Right atrium auricular region (tissue), 2 donors: ENCODE measurements at regions not wholly inside any gene's neighbourhood (a gene's known extent, or its start where the extent isn't known, plus 50 kb on each side); places are given as distances from the start of the nearest gene placed in this dataset.
A peak's percentile ranks its signal among the peaks of the same experiment; 100 is the strongest.

Source experiments
- DNase-seq: peaks from one replicate; pipeline ENCODE4 v3.0.0-alpha.2; 2019; ENCODE audit warnings: low spot score
- H3K27ac ChIP-seq, 2 donors: fragments of 200-600 bp; sonication (generic); 1 replicate in 1 of 2; 2 replicates in 1 of 2; pipeline ENCODE4 v1.5.1; 2016 to 2019
- H3K27me3 ChIP-seq, 2 donors: fragments of 200-600 bp; sonication (generic); one replicate each; pipeline versions ENCODE4 v1.5.1 to v1.6.0; 2017 to 2019
- H3K36me3 ChIP-seq: fragments of 200-600 bp; sonication (generic); one replicate; pipeline ENCODE4 v1.5.1; 2016
- H3K4me1 ChIP-seq, 2 donors: fragments of 200-600 bp; sonication (generic); one replicate each; pipeline versions ENCODE4 v1.5.1 to v1.6.0; 2017 to 2019
- H3K4me3 ChIP-seq, 2 donors: fragments of 200-600 bp; sonication (generic); 1 replicate in 1 of 2; 2 replicates in 1 of 2; pipeline ENCODE4 v1.5.1; 2017 to 2019; ENCODE audit warnings: mild to moderate bottlenecking in 1 of 2, moderate library complexity in 1 of 2
- H3K9me3 ChIP-seq, 2 donors: fragments of 200-600 bp; sonication (generic); one replicate each; pipeline ENCODE4 v1.5.1; 2019
- TF ChIP-seq, protein P1 (sequence below), 2 donors: fragments of 200-600 bp; sonication (generic); IDR thresholded peaks; one replicate each; pipeline ENCODE4 v1.5.1; 2019; ENCODE audit warnings: antibody characterized with exemption in 2 of 2

- TF ChIP-seq, protein P1, sequence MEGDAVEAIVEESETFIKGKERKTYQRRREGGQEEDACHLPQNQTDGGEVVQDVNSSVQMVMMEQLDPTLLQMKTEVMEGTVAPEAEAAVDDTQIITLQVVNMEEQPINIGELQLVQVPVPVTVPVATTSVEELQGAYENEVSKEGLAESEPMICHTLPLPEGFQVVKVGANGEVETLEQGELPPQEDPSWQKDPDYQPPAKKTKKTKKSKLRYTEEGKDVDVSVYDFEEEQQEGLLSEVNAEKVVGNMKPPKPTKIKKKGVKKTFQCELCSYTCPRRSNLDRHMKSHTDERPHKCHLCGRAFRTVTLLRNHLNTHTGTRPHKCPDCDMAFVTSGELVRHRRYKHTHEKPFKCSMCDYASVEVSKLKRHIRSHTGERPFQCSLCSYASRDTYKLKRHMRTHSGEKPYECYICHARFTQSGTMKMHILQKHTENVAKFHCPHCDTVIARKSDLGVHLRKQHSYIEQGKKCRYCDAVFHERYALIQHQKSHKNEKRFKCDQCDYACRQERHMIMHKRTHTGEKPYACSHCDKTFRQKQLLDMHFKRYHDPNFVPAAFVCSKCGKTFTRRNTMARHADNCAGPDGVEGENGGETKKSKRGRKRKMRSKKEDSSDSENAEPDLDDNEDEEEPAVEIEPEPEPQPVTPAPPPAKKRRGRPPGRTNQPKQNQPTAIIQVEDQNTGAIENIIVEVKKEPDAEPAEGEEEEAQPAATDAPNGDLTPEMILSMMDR (IDR thresholded peaks at IDR 0.05), result no peak
- H3K4me3 ChIP-seq, result no peak overlapping the region
- no peak overlapping the region for H3K27ac ChIP-seq
- H3K4me1 ChIP-seq, result no peaks in the 10 kb centered on the region
- H3K36me3 ChIP-seq, result no peaks in the 10 kb centered on the region
- no peaks in the 10 kb centered on the region for H3K9me3 ChIP-seq
- H3K27me3 ChIP-seq, result no peaks in the 10 kb centered on the region
- no peak for DNase-seq
Observed at GRCh38 chr18:27787547-27787946, 389.4 kb downstream of the CDH2 start.

- no peaks in the 10 kb centered on the region for H3K4me1 ChIP-seq
- TF ChIP-seq, protein P1 (IDR thresholded peaks at IDR 0.05), result no peak
- no peaks in the 10 kb centered on the region for H3K36me3 ChIP-seq
- no peak for DNase-seq
- no peaks in the 10 kb centered on the region for H3K27me3 ChIP-seq
- H3K9me3 ChIP-seq, result no peaks in the 10 kb centered on the region
- H3K4me3 ChIP-seq, result no peak overlapping the region
- H3K27ac ChIP-seq, result no peak overlapping the region
Observed at GRCh38 chr18:27785815-27786471, 391.0 kb downstream of the CDH2 start.

DNA sequence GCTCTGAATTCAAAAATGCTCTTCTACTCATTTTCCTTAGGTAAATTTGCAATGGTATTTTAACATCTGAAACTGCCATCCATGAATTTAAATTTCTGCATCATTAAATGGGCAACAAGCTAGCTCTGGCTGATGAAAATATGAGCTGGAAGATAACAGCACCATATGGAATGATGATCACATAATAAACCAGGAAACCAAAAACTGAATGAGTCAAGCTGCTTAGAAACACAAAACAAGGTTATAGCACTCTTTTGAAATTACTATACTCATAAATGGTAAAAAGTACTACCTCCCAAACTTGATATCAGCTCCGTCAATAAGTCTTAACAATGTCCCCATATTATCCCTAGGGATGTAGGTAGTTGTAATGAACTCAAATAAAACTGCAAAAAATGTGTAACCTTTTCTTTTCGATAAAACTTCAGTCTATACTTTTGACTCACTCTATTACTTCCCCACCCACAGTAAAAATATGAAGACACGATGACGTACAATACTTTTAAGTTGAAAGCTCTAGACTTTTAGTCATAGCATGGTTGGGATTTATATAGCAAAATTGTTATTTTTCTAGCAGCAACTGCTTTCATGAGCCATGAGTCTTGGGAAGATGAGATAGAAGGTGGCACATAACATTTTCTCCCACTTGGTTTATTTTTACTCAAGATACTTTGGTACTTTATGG, 396.7 kb downstream of the CDH2 start:
- Histone ChIP-seq H3K36me3 (no peaks in the 10 kb centered on the region), H3K4me3 (no peak overlapping the region), H3K9me3 (no peaks in the 10 kb centered on the region), H3K27ac (no peak overlapping the region), H3K4me1 (no peaks in the 10 kb centered on the region), H3K27me3 (no peaks in the 10 kb centered on the region)
- TF ChIP-seq, protein P1 (IDR thresholded peaks at IDR 0.05), result no peak
- no peak for DNase-seq

DNA sequence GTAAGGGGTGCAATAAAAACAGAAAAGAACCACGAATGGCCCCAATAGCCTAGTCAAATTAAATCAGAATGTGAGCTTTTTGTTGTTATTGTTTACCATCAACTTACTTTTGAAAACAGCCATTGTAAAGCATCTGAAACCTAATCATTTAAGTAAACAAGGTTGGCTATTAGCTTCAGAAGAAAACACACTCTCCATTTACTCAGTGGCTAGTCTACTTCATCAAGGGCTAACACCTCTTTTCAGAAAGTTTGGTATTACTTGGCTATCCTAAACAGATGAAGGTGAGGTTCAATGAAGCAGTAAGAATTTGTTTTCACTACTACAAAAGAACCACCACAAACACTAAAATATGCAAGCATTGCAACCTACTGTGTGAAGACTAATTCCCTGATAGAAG, 398.0 kb downstream of the CDH2 start:
- Histone ChIP-seq H3K36me3 (no peaks in the 10 kb centered on the region), H3K27me3 (no peaks in the 10 kb centered on the region), H3K4me3 (no peak overlapping the region), H3K4me1 (no peaks in the 10 kb centered on the region), H3K27ac (no peak overlapping the region), H3K9me3 (no peaks in the 10 kb centered on the region)
- TF ChIP-seq, protein P1 (IDR thresholded peaks at IDR 0.05), result no peak
- no peak for DNase-seq

DNA sequence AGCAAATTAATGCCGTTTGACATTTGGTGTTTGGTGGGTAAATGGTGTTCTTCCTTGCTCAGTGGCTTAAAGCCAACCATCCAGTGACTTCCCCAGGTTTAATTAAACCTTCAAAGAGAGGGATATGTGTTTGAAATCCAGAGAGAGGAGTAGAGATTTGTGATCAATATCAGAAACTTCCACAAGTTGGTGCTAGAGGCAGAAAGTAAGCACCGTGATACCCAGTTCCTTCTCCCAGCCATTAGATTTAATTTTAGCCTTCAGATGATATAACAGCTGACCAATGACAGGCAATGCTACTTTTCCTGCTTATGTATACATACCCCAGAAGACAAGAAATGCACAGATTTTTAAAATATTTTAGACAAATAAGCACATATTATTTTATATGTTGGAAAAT, 398.5 kb downstream of the CDH2 start:
- Histone ChIP-seq H3K4me3 (no peak overlapping the region), H3K27me3 (no peaks in the 10 kb centered on the region), H3K36me3 (no peaks in the 10 kb centered on the region), H3K9me3 (no peaks in the 10 kb centered on the region), H3K4me1 (no peaks in the 10 kb centered on the region), H3K27ac (no peak overlapping the region)
- TF ChIP-seq, protein P1 (IDR thresholded peaks at IDR 0.05), result peak; percentile 16 to 67
- DNase-seq, result no peak
